OCI-M1 (cell line): ENCODE measurements at regions not wholly inside any gene's neighbourhood (a gene's known extent, or its start where the extent isn't known, plus 50 kb on each side); places are given as distances from the start of the nearest gene placed in this dataset.

Experiments used
- DNase-seq: peaks from one replicate; lab custom pipeline; 2025; lab: John Stamatoyannopoulos, UW

GRCh38 chr2:238688193-238689153 is 159.4 kb upstream of the TWIST2 start:
- DNase-seq = no peak

DNA sequence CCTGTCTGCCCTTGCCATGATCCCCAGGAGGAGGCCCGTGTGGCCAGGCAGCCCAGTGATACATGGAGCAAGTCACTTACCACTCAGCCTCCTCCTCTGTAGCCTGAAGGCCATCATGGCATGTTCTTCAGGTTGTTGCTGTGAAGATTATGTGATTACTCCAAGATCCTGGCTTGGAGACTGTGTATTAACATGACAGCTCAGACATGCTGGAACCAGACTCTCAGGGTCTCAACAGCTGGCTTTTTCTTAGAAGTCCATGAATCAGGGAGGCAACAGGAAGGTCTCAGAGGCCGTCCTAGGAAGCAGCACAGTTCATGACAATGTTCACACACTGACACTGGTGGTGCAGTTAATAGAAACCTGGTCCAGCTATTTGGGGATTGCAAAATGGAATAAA is 158.6 kb upstream of the TWIST2 start:
- no peak for DNase-seq

- DNase-seq = no peak
Measured at GRCh38 chr2:238689871-238690389, 158.0 kb upstream of the TWIST2 start.

- DNase-seq = no peak
Measured at GRCh38 chr2:238690511-238690910, 157.4 kb upstream of the TWIST2 start.

DNA sequence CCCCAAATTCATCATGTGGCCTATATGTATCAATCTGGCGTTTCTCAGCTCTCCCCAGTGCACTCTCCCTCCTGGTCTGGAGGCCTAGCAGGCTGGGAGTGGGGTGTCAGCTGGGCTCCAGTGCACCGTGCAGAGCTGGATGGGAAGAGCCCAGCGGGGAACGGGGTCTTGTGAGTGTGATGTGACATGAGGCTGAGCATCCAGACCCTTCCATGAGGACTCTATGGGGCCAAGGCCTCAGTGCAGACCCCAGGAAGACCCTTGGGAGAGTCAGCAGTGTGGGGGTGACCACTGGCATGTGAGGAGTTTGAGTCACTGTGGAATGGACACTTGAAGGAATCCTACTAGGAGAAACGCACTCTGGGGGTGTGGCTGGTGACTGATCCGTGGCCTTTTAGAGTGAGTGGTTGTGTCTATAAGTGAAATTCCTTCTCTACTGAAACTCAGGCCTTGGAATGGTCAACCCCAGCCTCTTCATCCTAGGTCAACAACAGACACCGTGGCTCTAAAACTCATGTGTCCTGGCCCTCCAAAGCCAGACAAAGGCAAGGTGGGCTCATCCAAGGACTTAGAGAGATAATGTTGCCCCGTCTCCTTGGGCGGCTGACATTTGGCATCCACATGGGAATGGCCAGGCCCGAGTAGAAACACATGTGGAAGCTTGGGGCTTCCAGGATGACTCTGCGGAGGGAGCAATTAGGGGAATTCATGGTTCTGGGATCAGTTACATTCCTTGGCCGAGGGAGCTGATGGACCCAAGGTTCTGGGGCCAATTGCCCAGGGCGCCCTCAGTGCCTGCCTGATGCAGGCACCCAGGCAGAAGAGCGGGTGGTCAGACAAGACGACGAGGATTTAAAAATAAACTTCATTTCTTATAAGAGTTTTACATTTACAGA is 156.0 kb upstream of the TWIST2 start:
- no peak for DNase-seq

GRCh38 chr2:238692562-238692961 is 155.3 kb upstream of the TWIST2 start:
- DNase-seq = no peak

DNA sequence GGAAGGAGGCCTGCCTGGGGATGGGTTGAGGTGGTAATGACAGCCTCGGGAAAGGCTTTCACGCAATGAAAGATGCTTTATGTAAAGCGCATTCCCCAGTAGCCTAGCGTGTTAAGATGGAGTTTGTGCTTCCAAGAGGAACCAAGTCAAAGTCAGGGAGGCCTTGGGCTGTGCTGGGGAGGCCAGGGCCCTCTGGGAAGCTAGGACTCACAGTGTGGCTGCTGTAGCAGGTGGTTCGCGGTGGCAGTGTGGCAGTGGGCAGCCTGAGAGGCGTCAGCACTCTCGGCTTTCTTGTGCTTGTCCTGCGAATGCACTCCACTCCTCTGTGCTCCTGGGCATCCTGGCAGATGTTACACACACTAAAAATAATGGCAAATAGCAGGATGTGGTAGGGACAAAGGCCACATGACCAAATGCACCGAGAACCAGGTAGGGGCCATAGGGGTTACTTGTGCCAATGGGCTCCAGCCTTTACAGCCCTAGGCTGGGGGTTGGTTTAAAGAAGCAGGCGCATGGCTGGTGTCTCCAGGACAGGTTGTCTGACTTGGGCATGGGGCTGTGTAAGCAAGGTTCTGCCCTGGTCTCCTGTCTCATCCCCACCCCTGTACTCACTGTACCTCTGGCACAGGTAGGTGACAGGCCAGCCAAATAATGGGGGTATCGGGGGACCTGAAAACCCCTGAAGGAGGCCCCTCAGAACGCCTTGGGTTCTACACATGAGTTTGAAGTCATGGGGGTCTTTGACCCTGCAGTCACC is 154.4 kb upstream of the TWIST2 start:
- DNase-seq = no peak

DNA sequence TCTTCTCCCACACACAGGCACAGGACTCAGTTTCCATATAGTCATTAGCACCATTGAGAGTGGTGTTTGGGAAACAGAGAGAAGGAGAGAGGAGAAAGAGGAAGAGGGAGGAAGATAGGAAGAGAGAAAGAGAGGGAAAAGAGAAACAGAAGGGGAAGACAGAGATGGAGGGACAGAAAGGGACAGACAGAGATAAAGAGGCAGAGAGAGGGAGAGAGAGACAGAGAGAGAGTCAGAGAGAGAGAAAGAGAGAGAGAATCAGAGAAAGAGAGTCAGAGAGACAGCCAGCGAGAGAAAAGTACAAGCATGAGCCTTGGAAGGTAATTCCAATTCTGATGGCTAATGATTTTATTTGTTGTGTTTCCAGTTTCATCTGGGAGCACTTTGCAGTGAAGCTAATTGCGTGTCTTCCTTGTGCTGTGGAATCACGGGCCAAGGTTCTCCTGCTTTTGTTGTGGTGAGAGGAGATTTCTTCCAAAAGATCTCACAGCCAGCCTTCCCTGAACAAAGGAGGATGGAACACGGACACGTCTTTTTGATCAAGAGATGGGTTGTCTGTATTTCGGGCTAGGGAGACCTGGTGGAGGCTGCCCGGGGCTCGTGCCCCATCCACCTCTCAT is 153.6 kb upstream of the TWIST2 start:
- no peak for DNase-seq

- no peak for DNase-seq
Measured at GRCh38 chr2:238694922-238695321, 153.0 kb upstream of the TWIST2 start.

DNA sequence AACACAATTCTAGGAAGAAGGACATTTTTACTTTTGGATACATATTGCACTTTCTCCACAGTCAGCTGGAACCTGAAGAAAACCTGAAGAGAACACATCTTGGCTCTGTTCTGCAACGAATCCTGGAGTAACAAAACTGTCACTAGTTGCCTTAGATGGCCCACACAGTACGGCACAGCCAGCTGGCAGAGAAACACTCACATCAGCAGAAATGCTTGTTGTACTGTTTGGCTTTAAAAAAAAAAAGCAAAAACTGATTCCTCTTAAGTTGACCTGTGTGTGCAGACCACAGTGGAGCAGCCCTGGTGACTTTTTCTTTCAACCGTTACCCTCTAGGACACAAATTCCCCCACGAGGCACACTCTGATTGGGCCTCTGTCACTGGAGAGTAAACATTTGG is 152.3 kb upstream of the TWIST2 start:
- DNase-seq = no peak

DNA sequence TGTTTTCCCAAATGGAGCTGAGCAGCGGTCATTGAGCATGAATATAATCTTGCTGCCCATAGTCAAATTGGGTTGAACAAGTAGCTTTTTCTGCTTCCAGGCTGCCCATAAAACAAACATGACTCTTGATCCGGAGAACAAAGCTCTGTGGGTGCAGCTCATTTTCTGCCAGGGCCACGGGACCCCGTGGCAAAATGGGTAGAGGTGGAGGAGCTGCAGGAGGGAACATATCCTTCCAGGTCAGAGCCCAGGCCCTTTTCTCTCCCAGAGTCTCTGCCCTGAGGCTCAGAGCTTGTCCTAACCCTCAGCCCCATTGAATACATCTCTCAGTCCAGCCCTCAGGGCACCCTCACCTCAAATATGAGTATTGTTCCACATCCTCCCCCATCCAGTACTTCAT is 151.6 kb upstream of the TWIST2 start:
- DNase-seq = no peak

- DNase-seq = no peak
Measured at GRCh38 chr2:238696786-238697185, 151.1 kb upstream of the TWIST2 start.

- DNase-seq = no peak
Measured at GRCh38 chr2:238697193-238698071, 150.5 kb upstream of the TWIST2 start.

GRCh38 chr2:238698072-238698352 is 149.9 kb upstream of the TWIST2 start:
- DNase-seq = no peak

GRCh38 chr2:238698451-238699306 is 149.2 kb upstream of the TWIST2 start:
- no peak for DNase-seq

DNA sequence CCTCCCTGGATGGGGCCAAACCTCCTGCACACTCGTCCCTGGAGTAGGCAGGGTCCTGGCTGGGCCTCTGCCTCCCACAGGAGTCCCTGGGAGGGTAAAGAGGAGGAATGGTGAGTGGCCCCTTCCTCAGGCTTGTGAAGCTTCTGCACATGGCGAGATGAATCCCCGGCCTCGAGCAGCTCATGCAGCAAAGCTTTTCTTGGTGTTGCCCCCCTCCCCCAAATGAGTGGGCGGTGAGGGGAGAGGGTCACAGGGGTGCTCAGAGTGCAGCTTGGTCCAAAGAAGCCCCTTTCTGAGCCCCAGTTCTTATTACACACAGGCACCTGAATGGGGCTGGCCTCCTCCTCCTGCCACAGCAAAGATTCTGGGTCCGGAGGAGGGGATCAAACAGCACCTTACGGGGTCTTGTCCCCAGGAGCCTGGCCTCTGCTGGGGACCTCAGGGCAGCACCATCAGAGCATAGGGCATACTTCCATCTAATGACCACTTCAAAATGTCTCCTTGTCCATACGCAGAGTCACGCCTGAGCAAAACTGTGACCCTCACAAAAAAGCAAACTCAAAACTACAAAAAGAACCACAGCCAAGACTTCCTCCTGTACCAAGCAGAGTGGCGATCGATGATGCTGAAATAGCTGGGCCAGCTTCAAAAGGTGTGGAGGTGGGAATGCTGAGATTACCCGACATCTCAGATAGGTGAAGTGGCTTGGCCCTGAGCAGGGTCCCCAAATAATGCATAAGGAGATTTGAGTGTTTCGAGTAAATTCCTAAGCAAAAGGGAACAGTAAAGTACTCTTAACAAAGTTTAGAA is 148.4 kb upstream of the TWIST2 start:
- no peak for DNase-seq

DNA sequence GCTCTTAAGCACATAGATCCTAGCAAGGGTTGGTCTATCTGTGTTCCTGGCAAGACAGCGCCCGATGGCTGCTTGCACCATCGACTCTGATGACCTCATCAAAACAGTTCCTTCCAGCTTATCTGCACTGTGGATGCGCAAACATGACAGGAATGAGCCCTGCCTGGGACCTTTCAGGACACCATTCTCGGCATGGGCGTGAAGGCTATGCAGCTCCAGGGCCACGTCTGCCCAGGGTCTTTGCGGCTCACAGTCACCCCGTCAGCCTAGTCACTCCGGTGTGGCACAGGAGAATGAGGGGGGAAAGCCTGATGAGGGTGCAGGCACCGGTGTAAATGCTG is 147.8 kb upstream of the TWIST2 start:
- peak; percentile 5 for DNase-seq

- DNase-seq = no peak
Measured at GRCh38 chr2:238700506-238701340, 147.2 kb upstream of the TWIST2 start.
